GM18498 (cell line): ENCODE measurements at regions not wholly inside any gene's neighbourhood (a gene's known extent, or its start where the extent isn't known, plus 50 kb on each side); places are given as distances from the start of the nearest gene placed in this dataset.

Source experiments
- ATAC-seq: cut with Tn5 transposase; IDR thresholded peaks from one replicate; pipeline ENCODE4 v1.9.1; 2021; ENCODE audit warnings: mild to moderate bottlenecking, moderate library complexity; ENCODE audit not compliant: unreplicated experiment

GRCh38 chr11:103622296-103622695 is 414.1 kb upstream of the DDI1 start:
- no peak for ATAC-seq

DNA sequence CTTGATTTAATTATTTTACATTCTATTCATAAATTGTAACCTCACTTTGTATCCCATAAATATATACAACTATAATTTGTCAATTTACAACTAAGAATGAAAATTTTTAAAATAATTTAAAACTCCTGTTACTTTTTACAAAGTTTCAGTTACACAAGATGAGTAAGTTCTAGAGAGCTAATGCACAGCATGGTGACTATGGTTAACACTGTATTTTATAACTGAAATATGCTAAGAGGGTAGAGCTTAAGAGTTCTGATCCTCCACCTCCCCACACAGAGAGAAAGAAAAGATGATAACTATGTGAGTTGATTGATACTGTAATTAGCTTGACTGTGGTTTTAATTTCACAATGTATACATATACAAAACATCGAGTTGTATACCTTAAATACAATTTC is 412.5 kb upstream of the DDI1 start:
- peak; percentile 47 for ATAC-seq

GRCh38 chr11:103624708-103625623 is 411.5 kb upstream of the DDI1 start:
- ATAC-seq = no peak

- ATAC-seq = no peak
Measured at GRCh38 chr11:103625624-103625965, 410.8 kb upstream of the DDI1 start.

DNA sequence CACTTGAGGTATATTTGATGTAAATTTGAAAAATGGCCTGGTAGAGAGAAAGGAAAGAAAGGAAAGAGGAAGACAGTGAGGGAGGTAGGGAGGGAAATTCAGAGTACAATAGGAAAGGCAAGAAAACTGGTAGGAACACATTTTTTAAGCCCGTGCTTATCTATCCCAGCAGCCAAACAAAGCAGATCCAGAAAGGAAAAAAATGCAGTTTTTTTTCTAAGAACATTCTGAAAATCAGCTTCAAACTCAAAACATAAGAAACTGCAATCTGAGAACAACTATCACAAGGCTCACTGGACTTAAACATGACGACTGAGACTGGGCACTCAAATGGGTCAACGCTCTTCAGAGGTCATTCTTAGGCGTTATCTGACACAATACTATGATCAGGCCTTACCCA is 408.3 kb upstream of the DDI1 start:
- no peak for ATAC-seq

DNA sequence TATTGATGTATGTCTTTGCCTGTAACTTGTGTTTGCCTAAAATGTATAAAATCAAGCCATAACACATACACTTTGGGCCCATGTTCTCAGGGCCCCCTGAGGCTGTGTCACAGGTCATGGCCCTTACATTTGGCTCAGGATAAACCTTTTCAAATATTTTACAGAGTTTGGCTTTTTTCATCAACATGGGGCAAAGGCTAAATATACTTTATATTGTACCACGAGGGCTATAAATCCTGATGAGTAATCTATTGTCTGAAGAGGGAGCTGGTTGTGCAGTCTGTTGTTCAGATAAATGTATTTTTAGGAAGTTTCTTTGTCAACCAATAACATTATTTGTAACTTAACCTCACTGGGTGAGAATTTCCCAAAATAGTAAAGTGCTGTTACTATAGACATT is 404.6 kb upstream of the DDI1 start:
- ATAC-seq = no peak

DNA sequence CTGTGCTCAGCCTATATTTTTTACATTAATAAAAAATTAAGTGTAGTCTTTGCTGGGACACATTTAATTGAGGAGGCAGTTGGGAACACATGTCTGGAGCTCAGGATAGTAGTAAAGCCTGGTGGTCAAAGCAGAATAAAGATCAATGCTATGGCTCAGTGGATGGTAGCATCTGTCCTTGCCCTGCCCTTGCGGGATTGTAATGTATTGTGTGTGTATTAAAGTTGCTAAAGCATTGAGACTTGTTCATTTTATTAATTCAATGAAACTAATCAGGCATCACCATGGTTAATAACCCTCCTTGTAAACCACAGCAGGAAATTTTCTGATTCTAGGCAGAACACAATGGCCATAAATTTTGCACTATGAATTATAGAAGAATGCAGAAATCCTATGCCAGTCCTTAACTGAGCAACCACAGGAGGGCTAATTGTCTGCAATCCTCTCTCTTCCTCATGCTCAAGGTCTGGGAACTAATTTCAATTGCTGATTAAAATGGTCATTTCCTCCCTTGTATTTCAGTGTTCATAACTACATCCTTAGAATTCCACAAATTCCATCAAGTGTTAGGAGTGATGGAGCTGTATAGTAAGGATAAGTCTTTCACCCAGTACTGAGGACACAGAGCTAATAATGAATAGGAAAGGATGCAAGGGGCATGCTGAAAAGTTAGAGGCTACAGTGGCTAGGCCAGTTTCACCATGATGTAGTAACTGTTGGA is 403.2 kb upstream of the DDI1 start:
- ATAC-seq = no peak

GRCh38 chr11:103633819-103634590 is 402.4 kb upstream of the DDI1 start:
- no peak for ATAC-seq

DNA sequence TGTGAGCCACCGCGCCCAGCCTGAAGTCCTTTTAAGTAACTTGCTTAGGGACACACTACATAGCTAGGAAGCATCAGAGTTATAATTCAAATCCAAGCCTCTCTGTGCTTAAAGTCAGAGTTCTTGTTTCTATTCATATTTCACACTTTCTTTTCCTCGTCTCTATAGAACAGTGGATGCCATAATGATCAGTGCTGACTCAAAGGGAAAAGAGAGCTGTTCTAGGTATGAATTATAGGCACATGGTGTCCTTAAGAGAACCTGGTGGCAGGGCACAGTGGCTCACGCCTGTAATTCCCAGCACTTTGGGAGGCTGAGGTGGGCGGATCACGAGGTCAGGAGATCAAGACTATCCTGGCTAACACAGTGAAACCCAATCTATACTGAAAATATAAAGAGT is 400.2 kb upstream of the DDI1 start:
- no peak for ATAC-seq

- ATAC-seq = no peak
Measured at GRCh38 chr11:103637295-103637694, 399.1 kb upstream of the DDI1 start.

- ATAC-seq = no peak
Measured at GRCh38 chr11:103637831-103638230, 398.6 kb upstream of the DDI1 start.

DNA sequence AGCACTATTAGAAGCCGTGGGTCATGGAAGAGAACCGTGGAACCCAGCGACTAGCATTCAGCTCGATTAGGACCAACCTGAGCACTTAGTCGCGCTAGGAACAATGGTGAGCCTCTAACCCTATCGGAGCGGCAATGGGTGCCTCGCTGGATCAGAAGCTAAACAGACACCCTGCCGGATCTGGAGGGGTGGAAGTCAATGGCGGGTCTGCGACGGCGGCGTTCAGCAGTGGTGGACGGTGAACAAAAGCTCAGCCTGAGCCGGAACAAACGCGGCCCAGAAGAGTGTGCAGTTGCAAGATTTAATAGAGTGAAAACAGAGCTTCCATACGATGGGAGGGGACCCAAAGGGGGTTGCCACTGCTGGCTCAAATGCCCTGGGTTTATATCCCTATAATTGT is 391.8 kb upstream of the DDI1 start:
- no peak for ATAC-seq

- no peak for ATAC-seq
Measured at GRCh38 chr11:103648054-103648453, 388.4 kb upstream of the DDI1 start.

GRCh38 chr11:103648670-103649400 is 387.6 kb upstream of the DDI1 start:
- no peak for ATAC-seq

DNA sequence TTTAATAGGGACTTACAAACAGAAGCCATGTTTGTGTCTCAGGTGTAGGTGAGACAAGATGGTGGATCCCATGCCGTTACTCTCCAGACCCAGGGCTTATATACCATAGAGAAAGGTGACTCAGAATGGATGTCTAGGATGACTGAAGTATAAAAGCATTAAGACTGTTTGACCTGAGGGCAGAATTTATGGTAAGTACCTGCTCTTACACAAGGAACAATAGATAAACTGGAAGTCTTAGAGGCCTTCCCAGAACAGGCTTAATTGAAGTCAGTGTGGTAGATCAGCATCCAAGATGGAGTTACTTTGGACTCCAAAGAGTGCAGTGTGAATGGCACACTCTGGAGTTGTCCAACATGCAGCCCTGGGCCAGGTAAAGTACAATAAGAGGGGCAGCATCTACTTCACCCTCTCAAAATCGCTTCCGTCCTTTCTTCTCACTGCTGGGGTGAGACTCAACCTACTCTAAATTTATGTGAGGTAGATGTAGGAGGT is 387.0 kb upstream of the DDI1 start:
- ATAC-seq = no peak

DNA sequence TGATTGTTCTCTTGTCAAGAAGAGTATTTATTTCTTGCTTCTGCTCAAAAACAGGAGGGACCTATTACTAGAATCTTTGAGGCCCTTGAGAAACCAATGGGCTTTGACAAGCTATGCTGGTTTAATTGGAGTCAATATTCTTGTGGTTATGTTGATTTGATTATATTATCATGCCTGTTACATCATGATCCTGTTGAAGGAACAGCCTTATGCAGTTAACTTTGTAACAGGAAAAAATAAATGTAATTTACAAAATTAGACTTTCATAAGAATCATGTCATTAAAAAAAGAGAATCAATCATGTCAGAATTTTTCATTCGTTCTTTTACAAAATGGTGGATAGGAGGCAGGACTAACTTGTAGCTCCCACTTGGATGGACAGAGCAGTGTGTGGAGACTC is 386.1 kb upstream of the DDI1 start:
- ATAC-seq = no peak

DNA sequence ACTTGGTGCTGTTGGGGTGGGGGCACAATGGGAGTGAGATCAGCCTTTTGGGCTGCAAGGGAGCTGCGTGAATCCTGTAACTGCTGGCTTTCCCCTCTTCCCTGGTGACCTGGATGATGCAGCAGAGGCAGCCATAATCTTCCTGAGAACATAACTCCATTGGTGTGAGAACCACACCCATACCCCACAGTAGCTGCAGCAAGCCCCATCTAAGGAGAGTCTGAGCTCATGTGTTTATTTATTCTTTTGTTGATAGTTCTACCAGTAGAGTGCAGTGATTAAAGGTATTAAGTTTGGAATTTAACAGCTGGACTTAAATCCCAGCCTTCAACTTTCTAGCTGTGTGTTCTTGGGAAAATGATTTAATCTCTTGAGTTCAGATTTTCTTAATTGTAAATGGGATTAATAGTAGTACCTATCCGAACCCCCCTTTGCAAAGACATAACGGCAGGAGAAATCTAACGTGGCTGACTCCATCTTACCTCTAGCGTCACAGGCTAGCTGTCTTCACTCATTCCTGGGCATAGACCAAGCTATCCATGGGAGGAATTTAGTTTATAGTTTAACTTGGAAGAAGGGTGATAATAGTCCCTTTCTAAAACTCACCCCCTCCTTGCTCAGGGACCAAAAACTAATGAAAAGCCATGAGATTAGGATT is 385.0 kb upstream of the DDI1 start:
- ATAC-seq = no peak

- no peak for ATAC-seq
Measured at GRCh38 chr11:103652013-103652412, 384.4 kb upstream of the DDI1 start.

GRCh38 chr11:103656382-103656781 is 380.1 kb upstream of the DDI1 start:
- no peak for ATAC-seq

DNA sequence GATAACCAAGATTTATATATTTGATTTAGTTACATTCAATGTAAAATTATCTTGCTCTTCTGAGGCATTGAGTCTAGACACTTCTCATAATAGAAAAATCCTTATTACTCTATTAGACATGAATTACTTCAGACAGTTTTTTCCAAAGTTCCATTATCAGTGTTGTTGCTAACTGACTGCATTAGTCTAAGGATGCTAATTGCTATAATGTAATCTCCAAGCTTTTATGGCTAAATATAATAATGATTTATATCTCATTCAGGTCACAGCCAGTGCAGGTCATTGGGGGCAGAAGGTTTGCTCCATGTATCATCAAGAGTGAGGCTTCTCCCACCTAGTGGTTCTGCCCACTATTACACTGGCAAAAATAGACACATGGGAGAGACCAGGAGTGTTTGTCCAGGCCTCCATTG is 377.2 kb upstream of the DDI1 start:
- no peak for ATAC-seq
